KBM-7 (cell line): ENCODE measurements at regions not wholly inside any gene's neighbourhood (a gene's known extent, or its start where the extent isn't known, plus 50 kb on each side); places are given as distances from the start of the nearest gene placed in this dataset.
"Not testable (repeated sequence)": the region's sequence is repeated elsewhere in the genome, so short reads cannot be mapped to it uniquely, and the experiment has no call there.

ENCODE experiments used
- DNase-seq: peaks from one replicate; pipeline ENCODE4 v3.0.0-alpha.2; 2015
- in situ Hi-C: fragments of 300-500 bp; cut with MboI; formaldehyde crosslinking; loops from 2 replicates; pipeline ENCODE4 v1.14.3; 2020; ENCODE audit warnings: low sequenced_read_pairs, low pct_unique_long_range_greater_than_20kb, mixed read lengths

- DNase-seq, in situ Hi-C loops: not testable (repeated sequence)
These were observed 948.6 kb upstream of the TPTE start for GRCh38 chr21:9572782-9573181.

GRCh38 chr21:9573528-9573927, 947.9 kb upstream of the TPTE start:
- DNase-seq, in situ Hi-C loops: not testable (repeated sequence)

GRCh38 chr21:9579275-9579674, 942.1 kb upstream of the TPTE start:
- DNase-seq, in situ Hi-C loops: not testable (repeated sequence)

GRCh38 chr21:9587941-9588340, 933.4 kb upstream of the TPTE start:
- DNase-seq, in situ Hi-C loops: not testable (repeated sequence)

- in situ Hi-C loops: not testable (repeated sequence)
These were observed 928.8 kb upstream of the TPTE start for GRCh38 chr21:9592591-9592990.

GRCh38 chr21:9593646-9594045, 927.7 kb upstream of the TPTE start:
- in situ Hi-C loops, DNase-seq: not testable (repeated sequence)

More at GRCh38 chr21:9592591-9592990, 928.8 kb upstream of the TPTE start:
- not testable (repeated sequence) for DNase-seq

GRCh38 chr21:9614011-9614410, 907.4 kb upstream of the TPTE start:
- DNase-seq, in situ Hi-C loops: not testable (repeated sequence)

- DNase-seq, in situ Hi-C loops: not testable (repeated sequence)
These were observed 900.1 kb upstream of the TPTE start for GRCh38 chr21:9621121-9621793.

- DNase-seq, in situ Hi-C loops: not testable (repeated sequence)
These were observed 893.3 kb upstream of the TPTE start for GRCh38 chr21:9628051-9628450.

- in situ Hi-C loops: not testable (repeated sequence)
These were observed 874.0 kb upstream of the TPTE start for GRCh38 chr21:9647409-9647808.

GRCh38 chr21:9648331-9648730, 873.1 kb upstream of the TPTE start:
- in situ Hi-C loops, DNase-seq: not testable (repeated sequence)

More at GRCh38 chr21:9647409-9647808, 874.0 kb upstream of the TPTE start:
- not testable (repeated sequence) for DNase-seq

- DNase-seq, in situ Hi-C loops: not testable (repeated sequence)
These were observed 872.2 kb upstream of the TPTE start for GRCh38 chr21:9648947-9649720.

GRCh38 chr21:9652819-9653218, 868.6 kb upstream of the TPTE start:
- DNase-seq, in situ Hi-C loops: not testable (repeated sequence)

GRCh38 chr21:9655221-9655620, 866.2 kb upstream of the TPTE start:
- in situ Hi-C loops, DNase-seq: not testable (repeated sequence)

- DNase-seq, in situ Hi-C loops: not testable (repeated sequence)
These were observed 864.9 kb upstream of the TPTE start for GRCh38 chr21:9656455-9656854.

- in situ Hi-C loops, DNase-seq: not testable (repeated sequence)
These were observed 863.6 kb upstream of the TPTE start for GRCh38 chr21:9657779-9658178.

- DNase-seq, in situ Hi-C loops: not testable (repeated sequence)
These were observed 861.5 kb upstream of the TPTE start for GRCh38 chr21:9659877-9660276.

GRCh38 chr21:9663914-9664729, 857.3 kb upstream of the TPTE start:
- in situ Hi-C loops, DNase-seq: not testable (repeated sequence)

GRCh38 chr21:9675811-9676210, 845.6 kb upstream of the TPTE start:
- DNase-seq, in situ Hi-C loops: not testable (repeated sequence)
